ENCODE measurements at regions not wholly inside any gene's neighbourhood (a gene's known extent, or its start where the extent isn't known, plus 50 kb on each side); places are given as distances from the start of the nearest gene placed in this dataset.

DNA sequence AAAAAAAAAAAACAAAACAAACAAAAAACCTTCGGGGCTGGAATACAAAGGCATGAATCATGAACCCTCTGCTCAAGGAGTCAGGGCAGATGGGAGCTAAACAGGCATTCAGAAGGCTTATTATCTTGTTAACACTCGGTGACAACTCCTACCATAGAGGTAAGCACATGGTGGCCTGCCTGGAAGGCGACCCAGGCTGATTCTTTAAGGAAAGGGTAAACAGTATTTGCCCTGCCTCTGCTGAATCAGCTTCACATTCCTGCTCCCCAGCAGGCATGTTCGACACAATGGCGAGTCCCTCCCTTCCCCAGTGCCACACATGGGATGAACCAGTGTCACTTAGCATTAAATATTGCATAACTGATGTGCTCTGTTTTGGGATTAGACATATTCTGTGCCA is 191.9 kb downstream of the ARL4C start:
- DNase-seq: no peak

DNA sequence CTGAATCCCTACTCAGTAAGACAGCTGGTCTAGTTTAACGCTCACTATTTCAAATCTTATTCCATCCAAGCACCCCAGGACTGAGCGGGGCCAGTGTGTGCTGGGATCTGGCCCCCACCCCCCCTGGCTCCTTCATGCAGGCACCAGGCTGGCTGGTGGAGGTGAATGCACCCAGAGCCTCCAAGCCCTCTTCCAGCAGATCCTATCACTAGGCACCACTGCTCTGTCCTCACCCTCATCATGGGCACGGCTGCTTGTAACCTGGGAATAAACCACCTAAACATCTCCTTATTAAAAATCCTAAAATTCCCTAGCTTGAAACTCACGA is 194.3 kb downstream of the ARL4C start:
- no peak for DNase-seq

DNA sequence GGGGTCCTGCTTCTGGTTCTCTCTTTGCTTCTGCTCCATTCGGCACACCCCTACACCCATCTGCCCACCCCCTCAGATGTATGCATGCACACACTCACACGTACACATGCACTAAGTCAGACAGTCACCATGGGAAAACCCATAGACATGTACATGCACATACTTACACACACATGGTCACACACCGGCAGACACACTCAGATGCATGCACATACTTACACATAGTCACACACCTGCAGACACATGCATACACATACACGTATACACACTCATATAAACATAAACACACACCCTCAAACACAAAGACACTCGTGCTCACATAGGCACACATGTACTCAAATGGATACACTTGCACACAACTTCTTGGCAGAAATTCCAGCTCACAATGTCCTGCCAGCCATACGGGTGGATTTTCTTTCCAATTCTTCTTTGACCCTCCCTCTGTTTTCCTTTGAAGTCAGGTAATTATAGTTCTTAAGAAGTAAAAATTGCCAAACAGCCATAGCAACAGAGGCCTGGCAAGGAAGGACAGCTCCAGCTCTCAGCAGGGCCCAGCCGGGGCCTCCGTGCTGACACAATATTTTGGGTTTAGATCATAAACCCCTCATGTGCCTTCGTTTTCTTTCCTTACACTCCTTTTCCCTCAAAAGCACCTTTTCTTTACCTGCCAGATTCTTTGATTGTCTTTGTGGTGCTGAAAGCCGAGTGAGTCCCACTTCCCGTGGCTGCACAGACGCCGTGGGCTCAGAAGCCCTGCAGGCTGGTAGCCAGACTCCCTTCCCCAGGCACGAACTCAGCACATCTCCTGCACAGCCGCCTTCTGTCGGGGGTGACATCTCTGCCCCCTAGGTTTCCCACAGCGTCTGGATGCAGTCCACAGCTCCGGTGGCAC is 195.7 kb downstream of the ARL4C start:
- DNase-seq: no peak

DNA sequence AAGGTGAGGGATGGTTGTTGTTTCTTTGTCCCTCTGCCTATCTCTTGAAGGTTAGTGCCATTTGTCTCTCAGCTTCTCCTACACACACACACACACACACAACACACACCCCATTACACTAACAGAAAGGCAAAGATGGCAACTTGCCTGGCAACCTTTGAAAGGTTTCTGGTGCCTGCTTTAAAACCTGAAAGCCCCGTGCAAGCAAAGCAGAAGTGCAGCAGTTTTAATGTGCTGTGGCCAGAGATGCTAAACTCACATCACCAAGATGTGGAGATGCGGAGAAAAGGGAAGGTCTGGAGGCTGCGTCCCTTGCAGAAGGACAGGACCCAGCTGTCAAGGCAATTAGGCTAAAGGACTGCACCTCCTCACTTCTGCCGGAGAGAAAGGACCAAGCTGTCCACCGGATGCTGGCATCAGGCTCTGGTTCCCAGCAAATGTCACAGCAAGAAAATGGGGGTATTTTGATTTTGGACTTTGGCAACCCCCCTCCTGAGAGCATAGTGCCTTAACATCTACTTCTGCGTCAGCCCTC is 196.4 kb downstream of the ARL4C start:
- DNase-seq: no peak

DNA sequence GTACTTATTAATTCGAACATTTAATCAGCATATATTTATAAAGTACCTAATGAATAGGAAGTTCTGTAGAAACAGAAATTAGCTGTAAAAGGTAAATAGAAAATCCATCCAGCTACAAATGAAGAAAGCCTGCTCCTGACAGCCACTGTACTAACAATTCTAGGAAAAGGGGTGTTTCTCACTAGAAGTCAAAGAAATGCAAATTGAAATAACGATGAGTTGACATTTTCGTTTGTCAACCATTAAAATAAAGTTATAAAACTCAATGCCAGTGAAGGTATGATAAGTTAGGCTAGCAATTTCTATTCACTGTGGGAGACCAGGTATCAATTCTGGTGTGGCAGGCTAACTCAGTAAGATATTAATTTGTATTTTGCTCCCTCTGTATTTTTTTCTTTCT is 198.0 kb downstream of the ARL4C start:
- DNase-seq: no peak

DNA sequence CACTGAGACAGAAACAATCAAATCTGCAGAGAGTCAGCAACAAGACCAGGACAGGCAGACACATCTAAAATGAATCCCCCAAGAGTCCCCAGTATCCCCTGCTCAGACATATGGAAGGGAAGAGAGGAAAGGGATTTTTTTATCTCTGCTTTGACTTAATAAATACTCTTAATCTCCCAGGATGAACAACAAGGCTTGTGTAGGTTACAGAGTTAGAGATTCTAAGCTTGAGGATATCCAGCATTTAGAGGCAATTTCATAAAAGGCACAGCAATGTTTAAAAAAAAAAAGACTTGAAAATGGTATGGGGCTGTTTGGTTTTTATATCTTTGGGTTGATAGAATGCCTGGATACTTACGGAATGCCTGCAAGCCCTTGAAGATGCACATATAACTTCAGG is 199.9 kb downstream of the ARL4C start:
- no peak for DNase-seq

DNA sequence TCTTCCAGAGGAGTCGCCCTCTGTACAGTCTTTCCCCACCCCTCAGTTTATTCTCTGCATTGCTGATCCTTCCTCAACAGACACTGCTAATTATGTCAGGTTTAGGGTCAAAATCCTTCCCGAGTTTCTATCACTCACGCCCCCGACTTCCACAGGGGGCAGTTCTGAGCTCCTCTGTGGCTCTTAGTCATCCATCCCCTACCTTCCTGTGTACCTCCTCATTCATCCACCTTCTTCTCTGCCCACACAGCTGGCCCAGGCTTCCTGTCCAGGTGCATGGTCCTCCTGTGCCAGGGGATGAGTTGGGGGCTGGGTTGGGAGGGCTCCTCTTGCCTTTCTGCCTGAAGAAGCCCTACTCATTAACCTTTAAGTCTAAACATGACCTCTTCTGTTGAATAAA is 202.9 kb downstream of the ARL4C start:
- no peak for DNase-seq

DNA sequence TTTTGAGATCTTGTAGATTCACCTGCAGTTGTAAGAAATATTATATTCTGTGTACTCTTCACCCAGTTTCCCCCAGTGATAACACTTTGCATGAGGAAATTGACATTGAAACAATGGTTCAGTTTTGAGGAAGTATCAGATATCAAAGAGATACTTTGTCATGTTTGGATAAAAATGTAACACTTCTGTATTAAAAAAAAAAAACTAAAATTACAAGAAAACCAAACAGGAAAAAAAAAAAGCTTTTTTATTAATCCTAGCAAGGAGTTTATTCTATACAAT is 204.0 kb downstream of the ARL4C start:
- no peak for DNase-seq

DNA sequence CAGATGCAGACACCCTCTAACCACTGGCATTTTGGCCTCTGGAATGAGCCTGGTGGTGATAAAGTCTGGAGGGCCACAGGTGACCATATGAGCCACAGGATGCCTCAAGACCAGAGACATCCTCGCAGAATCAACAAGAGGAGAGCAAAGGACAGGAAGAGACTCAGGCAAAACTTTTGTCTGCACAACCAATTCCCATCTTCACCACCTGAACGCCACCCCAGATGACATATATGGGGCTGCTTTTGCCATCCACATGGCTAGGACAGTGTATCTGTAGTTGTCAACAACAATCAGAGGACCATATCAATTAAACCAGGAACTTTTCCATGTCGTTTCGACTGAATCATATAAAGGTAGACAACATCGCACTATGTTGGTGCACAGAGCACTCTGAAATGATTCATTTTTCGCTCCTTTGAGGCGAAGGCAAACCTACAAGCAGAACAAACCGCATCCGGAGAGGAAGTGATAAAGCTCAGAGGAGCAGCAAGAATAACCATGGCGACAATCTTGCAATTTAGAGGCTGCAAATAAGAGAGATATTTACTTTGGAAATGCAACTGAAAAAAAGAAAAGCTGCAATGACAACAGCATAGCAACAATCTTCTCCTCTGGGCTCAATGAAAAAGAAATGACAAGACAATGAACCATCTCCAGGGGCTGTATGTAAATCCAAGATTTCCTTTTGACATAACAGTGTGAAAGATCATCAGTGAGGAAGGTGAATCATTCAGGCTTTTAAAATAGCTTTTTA is 204.5 kb downstream of the ARL4C start:
- no peak for DNase-seq

DNA sequence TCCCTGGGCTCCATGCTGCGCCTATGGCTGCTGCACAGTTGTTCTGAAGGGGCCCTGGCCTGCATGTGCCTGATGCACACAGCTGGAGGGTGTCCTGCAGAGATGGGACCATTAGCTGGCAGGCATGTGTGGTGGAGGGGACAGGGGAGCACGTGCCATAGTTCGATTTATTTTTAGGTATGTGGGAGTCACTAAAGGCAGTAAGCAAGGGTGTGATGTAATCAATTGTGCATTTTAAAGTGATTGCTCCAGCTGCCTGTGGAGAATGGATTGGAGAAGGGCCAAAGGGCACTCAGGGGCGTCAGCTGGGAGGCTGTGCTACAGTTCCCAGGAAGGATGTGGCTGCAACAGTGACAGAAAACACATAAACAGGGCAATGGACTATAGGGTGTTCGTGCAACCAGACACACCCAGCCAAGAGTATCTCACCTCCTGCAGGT is 205.1 kb downstream of the ARL4C start:
- DNase-seq: no peak

DNA sequence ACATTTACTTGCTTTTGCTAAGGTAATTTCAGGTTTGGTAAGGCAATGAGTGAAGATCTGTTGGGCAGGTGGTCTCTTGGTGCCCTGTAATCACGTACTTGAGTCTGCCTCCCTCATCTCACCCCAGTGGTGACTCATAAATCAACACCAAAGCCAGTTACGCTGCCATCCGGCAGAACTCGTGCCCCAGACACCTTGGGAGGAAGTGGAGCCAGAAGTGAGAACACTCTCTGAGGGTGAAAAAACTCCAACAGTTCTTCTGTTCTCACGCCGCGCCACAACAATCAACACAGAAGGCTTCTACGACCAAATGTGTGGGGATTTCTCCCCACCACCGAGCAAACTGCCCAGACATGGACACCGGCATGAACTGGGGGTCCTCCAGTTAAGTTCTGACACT is 206.2 kb downstream of the ARL4C start:
- DNase-seq: no peak

DNA sequence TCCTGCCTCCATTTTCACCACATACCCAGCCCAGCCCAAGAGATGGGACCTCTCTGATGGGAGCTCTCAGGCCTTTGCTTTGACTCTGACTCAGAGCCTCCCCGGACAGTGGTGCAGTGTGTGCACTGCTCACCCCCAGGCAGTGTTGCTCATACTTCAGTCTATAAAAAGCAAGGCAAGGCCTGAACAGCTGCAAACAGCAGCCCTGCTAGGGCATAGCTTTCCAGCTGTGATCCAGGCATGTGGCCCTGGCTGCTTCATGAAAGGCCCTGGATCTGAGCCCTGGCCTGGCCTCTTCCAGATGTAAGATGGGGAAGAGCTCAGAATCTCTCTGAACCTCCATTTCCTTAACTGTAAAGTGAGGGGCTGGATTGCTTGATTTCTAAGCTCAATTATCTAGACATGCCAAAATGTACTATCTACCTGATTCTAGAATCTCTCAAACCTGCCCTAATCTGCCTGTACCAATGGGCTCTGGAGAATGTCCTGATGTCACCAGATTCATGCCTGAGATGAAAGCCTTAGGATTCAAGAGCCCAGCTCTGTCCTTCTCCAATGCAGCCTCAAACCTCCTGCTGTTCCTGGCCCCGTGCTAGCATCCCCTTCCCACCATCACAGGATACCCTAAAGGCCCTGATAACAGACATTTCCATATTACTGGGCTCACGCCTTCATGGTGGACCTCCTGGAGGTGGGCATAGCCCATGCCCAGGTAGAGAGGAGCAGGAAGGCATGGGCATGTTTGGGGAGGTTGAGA is 206.9 kb downstream of the ARL4C start:
- no peak for DNase-seq

DNA sequence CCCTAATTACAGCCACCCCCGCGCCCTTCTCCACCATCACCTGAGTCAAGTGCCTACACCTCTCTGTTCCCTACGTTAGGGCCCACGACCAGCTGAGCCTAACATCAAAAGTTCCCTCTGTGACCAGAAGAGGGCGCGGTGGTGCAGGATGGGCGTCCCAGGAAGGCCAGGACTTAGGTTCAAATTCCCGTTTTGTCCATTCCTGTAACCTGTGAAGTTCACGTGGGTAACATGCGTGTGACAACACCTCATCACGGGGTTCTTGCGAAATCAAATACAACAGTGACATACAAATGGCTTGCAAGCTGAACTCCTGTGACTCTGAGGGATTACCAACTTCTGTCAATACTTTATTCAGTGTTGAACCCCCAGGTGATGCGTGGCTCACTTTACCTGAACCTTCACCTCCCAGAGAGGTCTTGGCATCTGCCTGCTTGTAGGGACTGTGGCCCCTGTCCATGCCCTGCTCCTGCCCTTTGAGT is 207.9 kb downstream of the ARL4C start:
- no peak for DNase-seq

DNA sequence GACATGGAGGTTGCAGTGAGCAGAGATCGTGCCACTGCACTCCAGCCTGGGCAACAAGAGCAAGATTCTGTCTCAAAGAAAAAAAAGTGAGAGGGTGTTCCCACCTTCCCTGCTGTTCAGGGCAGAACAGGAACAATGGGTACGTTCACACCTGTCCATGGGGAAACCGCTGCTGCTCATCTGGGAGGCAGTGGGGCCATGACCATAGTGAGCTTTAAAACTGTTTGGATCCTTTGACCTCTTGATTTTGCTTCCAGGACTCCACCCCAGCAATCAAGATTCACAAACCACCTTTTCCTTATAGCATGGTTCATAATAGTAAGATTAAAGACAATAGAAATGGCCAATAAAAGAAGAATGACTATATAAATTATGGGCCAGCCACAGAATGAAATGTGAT is 209.2 kb downstream of the ARL4C start:
- no peak for DNase-seq

DNA sequence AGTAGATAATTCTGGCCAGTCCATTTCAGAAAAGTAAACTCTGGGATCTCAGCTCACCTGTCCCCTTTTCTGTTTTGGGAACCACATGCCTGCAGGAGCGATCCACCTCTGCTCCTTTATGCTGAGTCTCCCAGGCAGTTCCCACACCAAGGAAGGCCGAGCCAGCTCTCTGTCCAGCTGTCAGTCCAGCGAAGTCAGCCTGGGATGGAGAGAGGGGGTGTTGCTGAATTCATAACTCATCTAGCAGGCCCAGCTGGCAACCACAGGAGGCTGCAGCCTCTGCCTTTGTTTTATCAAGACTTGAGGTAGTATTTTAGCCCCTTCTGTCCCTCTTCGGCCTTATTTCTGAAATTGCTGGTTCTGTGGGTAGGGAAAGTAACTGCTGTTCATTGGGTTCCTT is 209.9 kb downstream of the ARL4C start:
- DNase-seq: no peak

DNA sequence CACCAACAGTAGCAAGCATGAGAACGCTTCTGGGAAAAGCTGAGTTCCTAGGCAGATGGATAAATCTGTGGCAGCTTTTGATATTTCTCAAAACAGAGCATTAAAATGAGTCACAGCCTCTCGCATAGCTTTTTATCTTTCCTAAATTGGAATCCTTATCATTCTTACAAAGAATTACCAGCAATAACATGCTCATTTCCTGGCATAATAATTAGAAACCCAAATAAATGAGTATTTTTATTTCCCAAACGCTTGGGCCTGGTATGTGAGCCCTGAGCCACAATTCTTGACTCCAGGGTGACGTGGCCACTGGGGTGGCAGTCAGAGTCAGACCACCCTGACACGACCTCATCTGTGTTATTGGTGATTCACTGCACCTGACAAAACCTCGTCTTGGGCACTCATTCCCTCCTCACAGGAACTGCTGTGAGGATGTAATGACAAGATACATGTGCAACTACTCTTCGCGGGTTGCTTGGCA is 210.7 kb downstream of the ARL4C start:
- DNase-seq: no peak

DNA sequence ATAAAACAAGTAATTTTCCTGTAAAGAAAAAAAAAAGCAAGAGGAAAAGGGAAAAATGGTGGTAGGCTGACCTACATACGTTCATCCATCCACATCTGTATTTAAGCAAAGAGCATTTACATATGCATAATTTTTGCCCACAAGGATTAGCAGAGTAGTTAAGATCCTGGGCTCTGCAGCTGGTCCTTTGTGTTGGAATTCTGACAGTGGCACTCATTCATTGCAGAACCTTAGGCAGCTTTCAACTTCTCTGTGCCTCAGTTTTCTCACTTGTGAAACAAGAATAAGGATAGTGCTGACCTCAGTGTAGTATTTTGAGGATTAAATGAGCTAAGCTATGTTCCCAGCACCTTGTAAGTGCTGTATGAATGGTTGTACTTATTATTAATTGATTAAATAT is 211.3 kb downstream of the ARL4C start:
- DNase-seq: no peak

DNA sequence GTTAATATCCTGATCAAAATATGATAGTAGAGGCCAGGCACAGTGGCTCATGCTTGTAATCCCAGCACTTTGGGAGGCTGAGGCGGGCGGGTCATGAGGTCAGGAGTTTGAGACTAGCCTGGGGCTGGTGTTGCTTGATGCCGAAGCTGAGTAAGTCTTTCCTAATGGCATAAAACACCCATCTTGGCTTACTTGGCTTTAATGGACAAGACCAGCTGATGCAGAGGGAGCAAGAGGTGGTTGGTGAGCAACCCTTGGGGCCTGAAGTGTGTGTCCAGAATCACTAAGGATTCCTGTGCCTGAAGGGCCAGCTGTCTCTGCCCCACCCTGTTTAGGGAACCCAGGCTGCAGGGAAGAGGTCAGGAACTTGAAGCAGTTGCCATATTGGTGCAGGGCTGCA is 217.2 kb downstream of the ARL4C start:
- no peak for DNase-seq

DNA sequence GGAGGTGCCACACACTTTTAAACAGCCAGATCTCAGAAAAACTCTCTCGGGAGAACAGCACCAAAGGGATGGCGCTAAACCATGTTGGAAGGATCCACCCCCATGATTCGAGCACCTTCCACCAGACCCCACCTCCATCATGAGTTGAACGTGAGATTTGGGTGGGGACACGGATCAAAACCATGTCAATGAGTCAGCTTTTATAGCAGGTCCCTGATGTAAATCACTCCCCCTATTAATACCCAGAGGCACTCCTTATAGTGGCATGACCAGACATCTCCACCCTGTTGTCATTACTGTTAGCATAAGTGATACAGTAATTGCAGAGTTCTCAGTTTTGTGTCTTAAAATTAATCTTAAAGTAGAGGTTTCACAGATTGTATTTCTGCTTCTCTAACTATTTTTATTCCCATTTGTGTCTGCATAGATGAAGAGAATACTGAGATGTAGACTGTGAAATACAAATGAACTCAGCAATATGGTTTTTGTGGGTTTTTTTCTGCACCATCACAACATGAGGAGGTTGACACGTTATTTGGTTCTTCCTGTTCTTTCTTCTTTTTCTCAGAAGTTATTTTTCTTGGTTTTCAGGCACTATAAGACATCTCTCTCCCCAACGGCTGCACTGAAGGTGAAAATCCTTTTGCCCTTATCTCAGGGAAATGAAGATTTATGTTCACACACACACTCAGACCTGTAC is 218.2 kb downstream of the ARL4C start:
- DNase-seq: no peak

DNA sequence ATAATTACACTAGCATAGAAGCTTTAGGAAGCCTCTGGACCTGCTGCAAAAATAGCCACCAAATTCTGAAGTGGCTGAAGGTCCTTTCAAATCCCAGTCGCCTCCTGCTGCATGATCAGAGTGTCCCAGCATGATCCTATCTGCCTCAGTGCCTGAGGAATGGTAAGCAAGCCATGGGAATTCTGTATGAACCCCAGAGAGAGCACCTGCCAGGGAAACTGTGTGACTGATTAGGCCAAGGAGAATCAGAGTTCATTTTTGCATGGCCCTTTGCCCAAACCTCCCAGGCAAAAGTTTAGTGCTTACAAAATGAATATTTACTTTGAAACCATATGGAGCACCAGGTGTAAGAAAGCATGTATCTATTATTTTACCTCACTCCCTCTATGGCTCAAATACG is 221.4 kb downstream of the ARL4C start:
- DNase-seq: no peak

DNA sequence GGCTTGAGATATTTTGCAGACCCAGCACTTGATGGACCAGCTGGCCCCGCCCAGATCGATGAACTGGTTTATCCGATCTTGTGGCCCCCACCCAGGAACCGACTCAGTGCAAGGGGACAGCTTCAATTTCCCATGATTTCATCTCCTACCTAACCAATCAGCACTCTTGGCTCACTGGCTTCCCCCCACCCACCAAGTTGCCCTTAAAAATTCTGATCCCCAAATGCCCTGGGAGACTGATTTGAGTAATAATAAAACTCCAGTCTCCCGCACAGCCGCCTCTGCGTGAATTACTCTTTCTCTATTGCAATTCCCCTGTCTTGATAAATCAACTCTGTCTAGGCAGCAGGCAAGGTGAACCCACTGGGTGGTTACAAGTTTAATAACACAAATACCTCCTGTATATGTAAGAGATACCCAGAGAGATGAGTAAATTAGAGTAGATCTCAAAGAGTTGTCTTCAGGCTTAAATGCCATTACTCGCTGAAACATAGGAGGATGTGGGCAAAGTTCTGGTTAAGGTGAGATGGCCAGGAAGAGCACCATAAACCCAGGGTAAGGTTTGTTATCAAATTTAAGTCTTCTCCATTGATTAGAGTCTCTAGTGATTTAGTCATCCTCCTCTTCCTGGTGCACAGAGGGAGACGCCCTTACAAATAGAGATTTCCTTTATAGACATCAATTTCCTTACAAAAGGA is 222.8 kb downstream of the ARL4C start:
- no peak for DNase-seq
